ENCODE measurements at regions not wholly inside any gene's neighbourhood (a gene's known extent, or its start where the extent isn't known, plus 50 kb on each side); places are given as distances from the start of the nearest gene placed in this dataset.

DNA sequence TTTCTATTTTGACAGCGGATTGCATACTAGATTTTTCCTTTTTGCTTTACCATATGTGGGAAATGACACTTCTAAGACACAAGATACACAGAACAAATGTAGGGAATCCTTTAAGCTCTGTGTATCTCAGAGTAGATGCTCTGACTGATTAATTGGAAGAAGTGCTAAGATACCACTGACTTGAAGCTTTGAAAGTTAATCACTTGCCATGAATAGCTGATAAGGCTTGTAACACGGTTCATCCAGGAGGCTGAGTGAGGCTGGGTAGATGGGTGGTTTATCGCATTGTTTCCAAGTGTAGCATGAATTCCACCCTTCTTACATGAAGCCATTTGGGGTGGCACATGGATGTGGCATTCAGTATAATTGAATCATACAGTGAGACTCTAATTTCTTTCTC, 654.1 kb upstream of the RBFOX1 start:
- H3K4me3 ChIP-seq = no peak overlapping the region
- DNase-seq = no peak
- no peaks in the 10 kb centered on the region for H3K27me3 ChIP-seq
- H3K9ac ChIP-seq (ENCODE audit: low read depth in 2 of 2, low read length in 2 of 2) = no peak overlapping the region
- H3K36me3 ChIP-seq = no peaks in the 10 kb centered on the region
- no peak overlapping the region for H3K27ac ChIP-seq
- intact Hi-C loops (cut with DNase I) = no loop called here
- TF ChIP-seq CTCF (IDR thresholded peaks at IDR 0.05) = no peak
- H3K9me3 ChIP-seq = no peaks in the 10 kb centered on the region
- H3K4me1 ChIP-seq = no peaks in the 10 kb centered on the region

DNA sequence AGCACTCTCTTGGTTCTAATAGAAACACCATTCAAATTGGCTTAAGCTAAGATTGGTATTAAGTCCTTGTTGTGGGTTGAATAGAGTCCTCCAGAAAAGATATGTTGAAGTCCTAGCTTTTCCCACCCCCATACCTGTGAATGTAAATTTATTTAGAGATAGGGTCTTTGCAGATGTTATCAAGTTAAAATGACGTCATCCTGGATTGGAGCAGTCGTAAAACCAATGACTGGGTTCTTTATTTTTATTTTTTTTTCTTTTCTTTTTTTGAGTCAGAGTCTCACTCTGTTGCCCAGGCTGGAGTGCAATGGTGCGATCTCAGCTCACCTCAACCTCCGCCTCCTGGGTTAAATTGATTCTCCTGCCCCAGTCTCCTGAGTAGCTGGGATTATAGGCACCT, 658.6 kb upstream of the RBFOX1 start:
- Histone ChIP-seq H3K9ac (ENCODE audit: low read depth in 2 of 2, low read length in 2 of 2) (no peak overlapping the region), H3K27me3 (no peaks in the 10 kb centered on the region), H3K4me3 (no peak overlapping the region), H3K27ac (no peak overlapping the region), H3K9me3 (no peaks in the 10 kb centered on the region), H3K36me3 (no peaks in the 10 kb centered on the region), H3K4me1 (no peaks in the 10 kb centered on the region)
- TF ChIP-seq CTCF (IDR thresholded peaks at IDR 0.05) = no peak
- intact Hi-C loops (cut with DNase I) = no loop called here
- DNase-seq = no peak

- Histone ChIP-seq H3K27ac (no peak overlapping the region), H3K27me3 (no peaks in the 10 kb centered on the region), H3K9me3 (no peaks in the 10 kb centered on the region), H3K36me3 (no peaks in the 10 kb centered on the region), H3K9ac (ENCODE audit: low read depth in 2 of 2, low read length in 2 of 2) (no peak overlapping the region), H3K4me1 (no peaks in the 10 kb centered on the region), H3K4me3 (no peak overlapping the region)
- intact Hi-C loops (cut with DNase I) = no loop called here
- TF ChIP-seq CTCF (IDR thresholded peaks at IDR 0.05) = no peak
- DNase-seq = no peak
These were observed 660.1 kb upstream of the RBFOX1 start for GRCh38 chr16:6672507-6672906.

DNA sequence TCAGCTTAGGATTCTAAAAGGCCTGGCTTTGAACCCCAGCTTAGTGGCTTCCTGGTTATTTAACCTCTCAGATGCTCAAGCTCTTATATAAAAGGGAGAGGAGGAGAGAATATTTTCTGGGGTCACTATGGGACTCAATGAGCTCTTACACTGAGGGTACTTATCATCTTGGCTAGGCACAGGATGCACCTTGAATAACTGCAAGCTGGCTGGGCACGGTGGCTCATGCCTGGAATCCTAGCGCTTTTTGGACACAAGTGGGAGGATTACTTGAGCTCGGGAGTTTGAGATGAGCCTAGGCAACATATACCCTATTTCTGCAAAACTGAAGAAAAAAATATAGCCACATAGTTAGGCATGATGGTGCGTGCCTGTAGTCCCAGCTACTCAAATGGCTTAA, 665.3 kb upstream of the RBFOX1 start:
- no peak for DNase-seq
- Histone ChIP-seq H3K4me1 (no peaks in the 10 kb centered on the region), H3K27me3 (no peaks in the 10 kb centered on the region), H3K4me3 (no peak overlapping the region), H3K9ac (ENCODE audit: low read depth in 2 of 2, low read length in 2 of 2) (no peak overlapping the region), H3K36me3 (no peaks in the 10 kb centered on the region), H3K27ac (no peak overlapping the region), H3K9me3 (no peaks in the 10 kb centered on the region)
- intact Hi-C loops (cut with DNase I) = no loop called here
- no peak for TF ChIP-seq CTCF (IDR thresholded peaks at IDR 0.05)

GRCh38 chr16:6665126-6665525, 667.5 kb upstream of the RBFOX1 start:
- no peak for TF ChIP-seq CTCF (IDR thresholded peaks at IDR 0.05)
- intact Hi-C loops (cut with DNase I) = no loop called here
- H3K27me3 ChIP-seq = no peaks in the 10 kb centered on the region
- H3K4me1 ChIP-seq = no peaks in the 10 kb centered on the region
- no peak overlapping the region for H3K27ac ChIP-seq
- no peak overlapping the region for H3K4me3 ChIP-seq
- no peaks in the 10 kb centered on the region for H3K36me3 ChIP-seq
- H3K9me3 ChIP-seq = no peaks in the 10 kb centered on the region
- no peak overlapping the region for H3K9ac ChIP-seq (ENCODE audit: low read depth in 2 of 2, low read length in 2 of 2)
- no peak for DNase-seq

DNA sequence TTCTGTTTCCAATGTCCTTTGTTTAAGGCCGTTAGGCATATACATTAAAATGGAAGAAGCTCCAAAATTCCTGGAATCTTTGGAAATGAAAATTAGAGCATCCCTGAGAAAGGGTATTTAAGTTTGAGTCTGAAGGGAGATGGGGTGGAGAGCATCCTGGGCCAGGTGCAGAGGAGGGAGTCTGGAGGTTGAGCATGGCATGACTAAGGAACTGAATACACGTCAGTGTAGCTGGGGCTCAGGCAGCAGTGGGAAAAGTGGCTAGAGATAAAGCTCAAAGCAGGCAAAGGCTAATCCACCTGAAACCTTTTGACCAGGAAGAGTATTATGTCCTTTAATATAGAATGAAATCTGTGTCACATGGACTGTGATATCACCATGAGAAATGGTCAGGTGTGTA, 669.0 kb upstream of the RBFOX1 start:
- intact Hi-C loops (cut with DNase I) = no loop called here
- H3K9ac ChIP-seq (ENCODE audit: low read depth in 2 of 2, low read length in 2 of 2) = no peak overlapping the region
- no peaks in the 10 kb centered on the region for H3K27me3 ChIP-seq
- no peaks in the 10 kb centered on the region for H3K9me3 ChIP-seq
- no peaks in the 10 kb centered on the region for H3K36me3 ChIP-seq
- no peak for TF ChIP-seq CTCF (IDR thresholded peaks at IDR 0.05)
- no peak overlapping the region for H3K27ac ChIP-seq
- DNase-seq = no peak
- no peaks in the 10 kb centered on the region for H3K4me1 ChIP-seq
- no peak overlapping the region for H3K4me3 ChIP-seq

Data from colonic mucosa (tissue), 4 donors.